Left ventricle myocardium inferior (tissue), 1 donor: ENCODE measurements at regions not wholly inside any gene's neighbourhood (a gene's known extent, or its start where the extent isn't known, plus 50 kb on each side); places are given as distances from the start of the nearest gene placed in this dataset.

Experiments
- DNase-seq: peaks from one replicate; pipeline ENCODE4 v3.0.0-alpha.2; 2020
- H3K27ac ChIP-seq: fragments of 200-600 bp; replicated peaks from 2 replicates; pipeline ENCODE4 v1.8.0; 2021
- H3K27me3 ChIP-seq: fragments of 200-600 bp; 2 replicates; pipeline ENCODE4 v1.8.0; 2021; ENCODE audit warnings: low read depth
- H3K36me3 ChIP-seq: fragments of 200-600 bp; 2 replicates; pipeline ENCODE4 v1.8.0; 2021
- H3K4me1 ChIP-seq: fragments of 200-600 bp; 2 replicates; pipeline ENCODE4 v1.8.0; 2021
- H3K4me3 ChIP-seq: fragments of 200-600 bp; 2 replicates; pipeline ENCODE4 v1.8.0; 2021; ENCODE audit warnings: mild to moderate bottlenecking, moderate library complexity
- H3K9me3 ChIP-seq: fragments of 200-600 bp; replicated peaks from 2 replicates; pipeline ENCODE4 v1.8.0; 2021
- CTCF ChIP-seq: fragments of 200-600 bp; IDR thresholded peaks from 2 replicates; pipeline ENCODE4 v1.8.0; 2021; ENCODE audit warnings: antibody characterized with exemption, mild to moderate bottlenecking, borderline replicate concordance
- intact Hi-C: fragments of 100-400 bp; cut with micrococcal nuclease; formaldehyde crosslinking; loops from one replicate; pipeline ENCODE4 v1.11.0; 2022
- donor health status: DM: no; HTN: yes; CAD: no; lungs with severe emphysema.

DNA sequence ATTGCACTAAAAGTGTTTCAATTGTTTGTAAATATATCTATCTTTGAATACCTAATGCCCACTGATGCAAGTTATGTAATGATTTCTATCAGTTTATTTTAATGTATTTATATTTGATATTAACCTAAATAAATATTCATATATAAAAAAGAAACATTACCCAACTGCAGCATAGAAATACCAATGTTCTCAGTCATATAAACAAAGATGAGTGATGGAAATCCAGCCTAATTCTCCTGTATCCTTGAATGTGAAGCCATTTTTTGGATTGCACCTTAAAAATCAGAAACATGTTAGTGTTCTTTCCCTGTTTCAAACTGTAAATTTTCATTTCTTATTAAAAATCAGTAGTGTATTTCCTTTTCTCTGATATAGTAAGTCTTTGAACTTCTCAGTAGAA, 305.8 kb upstream of the GNAI1 start:
- Histone ChIP-seq H3K27ac (no peak overlapping the region), H3K4me1 (no peaks in the 10 kb centered on the region), H3K4me3 (no peak overlapping the region), H3K9me3 (no peaks in the 10 kb centered on the region), H3K27me3 (no peaks in the 10 kb centered on the region), H3K36me3 (no peaks in the 10 kb centered on the region)
- no peak for TF ChIP-seq CTCF
- intact Hi-C loops = no loop called here
- no peak for DNase-seq

DNA sequence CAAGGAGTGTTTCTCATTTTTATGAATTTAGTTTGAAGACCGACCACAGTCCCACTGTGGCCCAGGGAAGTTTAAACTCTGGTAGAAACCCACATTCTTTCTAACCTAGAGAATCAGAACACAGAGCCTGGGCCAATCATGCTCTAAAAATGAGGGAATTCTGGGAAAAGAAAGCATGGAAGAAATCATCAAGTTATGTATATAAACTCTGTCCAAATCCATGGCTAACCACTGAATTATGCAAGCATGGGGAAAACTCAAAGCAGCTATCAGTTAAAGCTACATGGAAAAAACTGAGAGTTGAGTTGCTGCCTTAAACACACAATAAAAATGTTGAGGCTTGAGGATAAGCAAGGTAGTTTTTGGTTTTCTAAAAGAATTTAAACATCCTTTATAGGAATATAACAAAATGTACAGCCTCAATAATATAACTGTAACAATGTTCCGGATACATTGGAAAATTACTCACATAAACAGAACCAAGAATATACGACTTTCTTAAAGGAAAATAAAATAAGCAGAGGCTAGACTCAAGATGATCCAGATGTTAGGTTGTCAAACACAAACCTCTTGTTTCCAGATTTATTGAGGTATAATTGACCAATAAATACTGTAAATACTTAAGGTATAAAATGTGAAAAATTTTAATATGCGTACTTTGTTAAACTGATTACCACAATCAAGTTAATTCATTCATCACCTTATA, 311.2 kb upstream of the GNAI1 start:
- no peaks in the 10 kb centered on the region for H3K9me3 ChIP-seq
- no peak overlapping the region for H3K4me3 ChIP-seq
- H3K27me3 ChIP-seq = no peaks in the 10 kb centered on the region
- peaks cover 3% of the 10 kb centered on the region for H3K4me1 ChIP-seq
- H3K36me3 ChIP-seq = no peaks in the 10 kb centered on the region
- intact Hi-C loops = no loop called here
- TF ChIP-seq CTCF = no peak
- no peak for DNase-seq
- H3K27ac ChIP-seq = no peak overlapping the region

DNA sequence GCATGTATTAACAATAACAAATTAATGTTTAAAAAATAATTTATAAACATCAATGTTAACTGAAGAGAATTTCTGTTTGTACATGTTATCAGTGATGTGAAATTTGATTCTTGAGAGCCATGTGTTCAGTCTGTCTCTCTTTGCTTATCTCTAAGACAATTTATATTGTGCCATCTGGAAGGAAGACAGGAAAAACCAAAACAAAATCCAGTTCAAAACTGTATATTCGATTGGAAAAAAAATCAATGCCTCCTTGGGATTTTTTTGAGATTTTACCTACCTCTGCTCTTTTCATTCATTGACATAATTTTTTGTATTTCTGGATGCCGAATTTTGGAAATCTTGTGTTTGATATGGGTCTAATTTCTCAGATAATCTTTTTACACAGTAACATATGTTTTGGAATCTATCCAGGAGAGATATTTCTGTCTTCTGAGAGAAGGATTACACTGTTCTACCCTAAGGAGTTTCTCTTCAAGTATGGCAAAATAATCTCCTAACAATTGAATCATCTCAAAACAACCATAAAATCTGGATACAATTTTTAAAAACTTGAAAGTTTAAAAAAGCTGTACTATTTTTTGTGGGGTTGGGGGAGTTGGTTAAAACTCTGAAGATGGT, 311.9 kb upstream of the GNAI1 start:
- Histone ChIP-seq H3K27me3 (no peaks in the 10 kb centered on the region), H3K27ac (no peak overlapping the region), H3K36me3 (no peaks in the 10 kb centered on the region), H3K4me1 (peaks cover 3% of the 10 kb centered on the region), H3K9me3 (no peaks in the 10 kb centered on the region), H3K4me3 (no peak overlapping the region)
- TF ChIP-seq CTCF = no peak
- no peak for DNase-seq
- intact Hi-C loops = no loop called here

DNA sequence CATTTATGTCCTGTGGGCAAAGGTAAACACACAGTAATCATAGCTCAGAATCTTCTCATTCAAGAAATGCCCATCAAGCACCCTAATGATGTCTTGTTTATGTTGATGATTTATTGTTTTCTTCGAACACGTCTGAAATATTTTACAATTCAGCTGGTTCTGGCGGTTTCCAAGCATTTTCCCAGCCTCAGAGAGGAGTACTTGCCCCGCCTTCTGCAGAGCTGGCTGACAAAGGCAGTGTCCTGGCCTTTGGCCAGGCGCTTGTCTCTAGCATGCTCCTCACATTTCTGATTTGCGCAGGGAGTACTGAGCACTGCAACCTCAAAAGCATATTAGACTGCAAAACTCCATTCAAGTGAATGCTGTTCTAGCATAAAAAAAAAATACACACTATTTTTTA, 314.2 kb upstream of the GNAI1 start:
- DNase-seq = peak; percentile 55
- intact Hi-C loops = no loop called here
- TF ChIP-seq CTCF = no peak
- Histone ChIP-seq H3K4me1 (peaks cover 3% of the 10 kb centered on the region), H3K4me3 (no peak overlapping the region), H3K27me3 (no peaks in the 10 kb centered on the region), H3K9me3 (no peaks in the 10 kb centered on the region), H3K36me3 (no peaks in the 10 kb centered on the region), H3K27ac (no peak overlapping the region)

- no peaks in the 10 kb centered on the region for H3K27me3 ChIP-seq
- no peak for DNase-seq
- no peak overlapping the region for H3K4me3 ChIP-seq
- H3K9me3 ChIP-seq = no peaks in the 10 kb centered on the region
- no peaks in the 10 kb centered on the region for H3K36me3 ChIP-seq
- no peak overlapping the region for H3K27ac ChIP-seq
- no peaks in the 10 kb centered on the region for H3K4me1 ChIP-seq
- intact Hi-C loops = no loop called here
- no peak for TF ChIP-seq CTCF
Observed at GRCh38 chr7:79810916-79811315, 323.7 kb upstream of the GNAI1 start.
